Dermis blood vessel endothelial cell (primary cell): ENCODE measurements at regions not wholly inside any gene's neighbourhood (a gene's known extent, or its start where the extent isn't known, plus 50 kb on each side); places are given as distances from the start of the nearest gene placed in this dataset.
"Not testable (repeated sequence)": the region's sequence is repeated elsewhere in the genome, so short reads cannot be mapped to it uniquely, and the experiment has no call there.

Experiments
- DNase-seq: peaks from one replicate; pipeline ENCODE4 v3.0.0; 2010

DNA sequence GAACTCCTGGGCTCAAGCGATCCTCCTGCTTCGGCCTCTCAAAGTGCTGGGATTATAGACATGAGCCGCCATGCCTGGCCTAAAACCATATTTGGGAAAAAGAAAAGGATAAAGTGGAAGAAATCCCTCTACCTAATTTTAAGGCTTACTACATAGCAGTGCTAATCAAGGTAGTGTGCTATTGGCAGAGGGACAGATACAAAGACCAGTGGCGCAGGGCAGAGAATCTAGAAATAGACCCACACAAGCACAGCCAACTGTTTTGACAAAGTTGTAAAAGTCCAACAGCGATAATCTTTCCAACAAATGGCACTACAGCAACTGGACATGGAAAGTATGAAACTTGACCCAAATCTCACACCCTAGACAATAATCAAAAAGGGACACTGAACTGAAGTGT is 138.4 kb downstream of the TFCP2L1 start:
- no peak for DNase-seq

DNA sequence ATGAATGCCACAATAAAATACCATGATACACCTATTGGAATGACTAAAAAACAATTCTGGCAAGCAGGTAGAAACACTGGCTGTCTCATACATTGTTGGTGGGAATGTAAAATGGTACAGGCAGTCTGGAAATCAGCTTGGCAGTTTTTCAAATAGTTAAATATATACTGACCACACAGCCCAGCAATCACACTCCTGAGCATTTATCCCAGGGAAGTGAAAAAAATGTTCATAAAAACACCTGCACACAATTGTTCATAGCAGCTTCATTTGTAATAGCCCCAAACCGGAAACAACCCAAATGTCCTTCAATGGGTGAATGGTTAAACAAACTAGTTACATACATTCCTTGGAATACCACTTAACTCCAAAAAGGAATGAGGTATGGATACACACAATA is 137.2 kb downstream of the TFCP2L1 start:
- no peak for DNase-seq

DNA sequence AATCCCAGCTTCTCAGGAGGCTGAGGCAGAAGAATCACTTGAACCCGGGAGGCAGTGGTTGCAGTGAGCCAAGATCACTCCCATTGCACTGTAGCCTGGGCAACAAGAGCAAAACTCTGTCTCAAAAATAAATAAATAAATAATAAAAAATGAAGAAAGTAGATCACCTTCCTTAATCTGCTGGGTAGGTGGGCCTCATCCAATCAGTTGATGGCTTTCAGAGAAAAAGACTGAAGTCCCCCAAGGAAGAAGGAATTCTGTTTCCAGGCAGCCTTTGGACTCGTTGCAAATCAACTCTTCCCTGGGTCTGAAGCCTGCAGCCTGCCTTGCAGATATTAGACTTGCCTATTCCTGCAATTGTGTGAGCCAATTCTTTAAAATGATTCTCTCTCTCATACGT is 136.5 kb downstream of the TFCP2L1 start:
- no peak for DNase-seq

DNA sequence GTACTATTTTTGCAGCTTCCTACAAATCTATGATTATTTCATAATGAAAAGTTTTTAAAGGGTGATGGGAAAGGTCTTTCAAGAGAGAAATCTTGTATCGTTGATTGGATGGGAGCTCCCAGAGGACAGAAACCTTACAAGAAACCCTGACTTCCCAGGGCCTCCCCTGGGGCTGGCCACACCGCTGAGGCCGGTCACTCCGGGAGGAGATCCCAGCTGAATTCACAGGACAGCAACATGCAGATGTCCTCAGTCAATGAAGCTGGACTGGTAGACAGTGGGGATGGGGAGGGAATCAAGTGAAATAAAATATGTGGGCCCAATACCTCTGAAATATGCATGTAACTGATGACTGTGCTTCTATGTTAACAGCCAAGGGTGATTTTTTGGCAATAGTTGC is 135.6 kb downstream of the TFCP2L1 start:
- DNase-seq: no peak

DNA sequence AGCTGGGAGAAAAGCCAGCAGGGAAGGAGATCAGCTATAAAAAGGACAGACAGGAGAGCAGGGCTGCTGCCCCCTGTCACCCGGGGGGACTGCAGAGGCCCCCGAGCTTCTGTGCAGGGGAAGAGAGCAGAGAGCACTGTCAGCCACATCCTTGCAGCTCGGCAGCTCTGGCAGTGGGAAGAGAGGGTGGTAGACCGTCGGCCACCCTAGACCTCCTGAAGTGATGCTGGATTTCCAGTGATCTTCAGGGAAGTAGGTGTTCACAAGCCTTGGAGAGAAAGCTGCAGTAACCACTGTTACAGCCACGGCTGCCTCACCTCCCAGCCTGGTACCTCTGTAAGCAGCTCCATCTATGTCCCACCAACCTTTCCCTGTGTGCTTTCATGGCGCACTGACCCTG is 134.9 kb downstream of the TFCP2L1 start:
- no peak for DNase-seq

DNA sequence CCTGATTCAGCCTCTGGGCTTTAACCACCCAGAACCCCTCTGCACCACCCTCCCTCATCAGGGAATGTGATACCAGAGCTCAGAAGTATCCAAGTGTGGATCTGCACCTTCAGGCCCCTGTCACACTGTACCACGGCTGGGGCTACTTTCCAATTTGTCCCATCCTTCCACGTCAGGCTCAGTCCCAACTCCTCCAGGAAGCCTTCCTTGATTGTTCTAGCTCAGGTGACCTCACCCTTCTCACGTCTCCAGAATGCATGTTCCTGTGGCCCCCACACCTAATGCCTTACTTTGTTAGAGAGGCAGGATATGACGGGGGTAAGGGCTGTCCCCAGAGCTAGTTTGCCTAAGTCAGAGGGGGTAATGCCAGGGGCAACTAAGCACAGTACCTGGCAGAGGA is 134.3 kb downstream of the TFCP2L1 start:
- DNase-seq: no peak

DNA sequence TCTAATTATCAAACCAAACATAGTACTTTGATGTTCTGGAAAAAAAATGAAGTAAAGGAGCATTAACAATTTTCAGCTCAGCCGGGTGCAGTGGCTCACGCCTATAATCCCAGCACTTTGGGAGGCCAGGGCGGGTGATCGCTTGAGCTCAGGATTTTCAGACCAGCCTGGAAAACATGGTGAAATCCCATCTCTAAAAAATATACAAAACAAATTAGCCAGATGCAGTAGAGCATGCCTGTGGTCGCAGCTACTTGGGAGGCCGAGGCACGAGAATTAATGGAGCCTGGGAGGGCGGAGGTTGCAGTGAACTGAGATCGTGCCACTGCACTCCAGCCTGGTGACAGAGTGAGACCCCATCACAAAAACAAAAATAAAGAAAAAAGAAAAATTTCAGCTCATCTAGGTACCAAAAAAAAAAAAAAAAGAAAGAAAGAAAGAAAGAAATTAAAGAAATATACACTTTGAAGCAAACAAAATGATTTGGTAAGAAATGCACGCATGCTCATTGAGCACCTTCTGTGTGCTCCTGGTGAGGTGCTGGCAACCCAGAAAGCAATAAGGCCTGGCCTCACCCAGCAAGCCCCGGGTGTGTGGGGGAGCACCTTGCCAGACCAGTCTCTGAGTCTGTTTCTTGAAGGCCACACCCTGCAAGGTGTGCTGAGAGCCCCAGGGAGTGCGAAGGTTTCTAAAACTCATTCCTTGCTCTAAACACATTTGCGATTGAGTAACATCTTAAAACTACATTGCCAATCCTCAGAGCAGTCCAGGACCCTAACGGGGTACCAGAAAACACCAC is 133.5 kb downstream of the TFCP2L1 start:
- no peak for DNase-seq

DNA sequence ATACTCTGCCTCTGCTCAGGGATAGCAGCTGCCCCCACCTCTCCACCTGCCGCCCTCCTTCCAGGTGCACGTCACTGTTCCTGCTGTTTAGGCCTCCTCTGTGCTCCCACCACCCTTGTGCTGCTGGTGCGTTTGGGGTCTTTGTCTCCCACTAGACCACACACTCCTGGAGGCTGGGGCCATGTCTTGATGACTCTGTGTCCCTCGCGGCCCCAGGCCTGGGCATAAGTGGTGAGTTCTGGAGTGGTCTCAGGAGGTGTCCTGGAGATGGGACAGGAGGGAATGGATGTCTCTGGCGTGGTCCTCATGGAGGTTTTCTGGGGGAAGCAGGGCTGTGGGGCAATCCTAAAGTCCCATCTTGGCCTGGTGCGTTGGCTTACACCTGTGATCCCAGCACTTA is 132.1 kb downstream of the TFCP2L1 start:
- no peak for DNase-seq

DNA sequence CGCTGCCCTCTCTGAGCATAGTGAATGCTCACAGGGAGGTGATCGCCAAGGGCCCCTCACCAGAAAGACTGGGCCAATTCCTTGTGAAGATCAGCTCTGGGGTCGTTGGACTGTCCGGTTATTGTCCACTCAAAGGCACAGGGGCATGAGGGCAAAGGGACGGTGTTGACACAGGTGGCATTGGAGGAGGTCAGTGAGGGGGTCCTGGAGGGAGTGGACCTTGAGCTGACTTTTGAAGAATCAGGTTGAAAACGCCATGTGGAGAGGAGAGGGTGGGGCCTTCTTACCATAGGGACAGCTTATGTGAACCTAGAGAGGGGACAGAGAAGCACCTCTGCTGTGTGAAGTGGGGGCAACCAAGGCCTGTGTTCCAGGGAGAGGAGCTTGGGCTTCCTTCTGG is 131.5 kb downstream of the TFCP2L1 start:
- no peak for DNase-seq

DNA sequence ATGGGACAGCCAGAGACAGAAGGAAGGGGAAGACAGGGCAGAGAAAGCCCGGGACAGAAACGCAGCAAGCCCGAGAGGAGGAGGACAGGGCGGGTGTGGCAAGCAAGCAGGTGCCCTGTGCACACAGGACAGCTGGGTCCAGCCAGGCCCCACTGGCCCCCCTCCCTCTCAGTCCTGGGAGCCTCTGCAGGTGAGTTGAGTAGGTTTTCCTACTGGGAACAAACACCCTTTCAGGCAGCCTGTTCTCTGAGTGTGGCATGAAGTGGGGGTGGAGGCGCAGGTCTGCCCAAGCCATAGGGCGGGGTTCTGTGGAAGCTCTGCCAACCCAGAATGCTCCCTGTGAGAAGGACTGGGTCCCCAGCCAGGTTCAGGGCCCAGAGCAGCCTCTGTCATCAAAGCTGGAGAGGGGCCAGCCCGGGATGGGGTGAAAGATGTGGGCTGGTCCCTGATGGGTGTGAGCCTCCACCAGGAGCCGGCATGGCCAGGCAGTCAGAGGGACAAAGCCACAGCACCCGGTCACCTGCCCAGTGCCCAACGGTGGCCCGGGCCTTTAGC is 129.4 kb downstream of the TFCP2L1 start:
- DNase-seq: no peak

DNA sequence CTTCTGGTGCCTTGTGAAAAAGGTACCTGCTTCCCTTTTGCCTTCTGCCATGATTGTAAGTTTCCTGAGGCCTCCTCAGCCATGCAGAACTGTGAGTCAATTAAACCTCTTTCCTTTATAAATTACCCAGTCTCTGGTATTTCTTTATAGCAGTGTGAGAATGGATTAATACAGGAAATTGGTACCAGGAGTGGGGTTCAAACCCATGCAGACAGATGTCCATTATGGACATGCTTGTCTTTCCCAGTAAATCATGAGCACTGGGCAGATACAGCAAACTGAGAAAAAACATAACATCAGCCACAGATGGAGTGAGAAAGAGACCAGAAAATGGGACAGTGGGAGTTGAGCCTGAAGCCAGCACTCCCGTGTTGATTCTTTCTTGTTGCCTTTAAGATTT is 127.5 kb downstream of the TFCP2L1 start:
- DNase-seq: not testable (repeated sequence)

DNA sequence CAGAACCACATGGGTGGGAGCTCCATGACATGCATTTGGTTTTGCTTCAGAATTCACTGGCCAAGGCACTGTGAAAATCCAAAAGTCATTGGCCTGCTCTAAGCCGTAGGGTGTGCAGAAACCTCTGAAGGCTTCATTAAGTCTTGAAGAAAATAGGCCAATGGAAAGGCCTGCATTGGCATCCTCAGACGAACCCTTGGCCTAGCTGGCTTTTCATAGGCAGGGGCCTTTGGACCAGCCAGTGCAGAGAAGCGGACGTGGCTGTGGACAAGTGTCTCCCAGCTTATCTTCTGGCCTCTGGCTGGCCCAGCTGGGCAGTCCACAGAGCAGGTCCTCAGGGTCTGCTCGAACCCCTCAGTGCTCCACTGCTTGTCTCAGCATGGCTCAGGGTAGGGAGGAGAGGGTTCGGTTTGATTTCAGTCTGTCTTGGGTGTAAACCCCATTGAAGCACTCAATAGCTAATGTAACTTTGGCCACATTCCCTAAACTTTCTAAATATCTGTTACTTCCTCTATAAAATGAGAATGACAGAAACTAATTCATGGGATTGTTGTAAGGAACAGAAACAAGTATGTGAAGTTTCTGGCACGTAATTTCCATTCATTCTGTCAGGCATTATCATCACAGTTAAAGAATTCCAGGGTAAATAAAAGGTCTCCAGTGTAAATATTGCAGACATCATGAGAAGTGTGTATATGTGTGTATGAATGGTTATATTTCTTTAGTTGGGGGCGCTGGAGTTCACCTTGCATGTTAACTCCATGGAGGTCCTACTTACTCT is 125.5 kb downstream of the TFCP2L1 start:
- no peak for DNase-seq

DNA sequence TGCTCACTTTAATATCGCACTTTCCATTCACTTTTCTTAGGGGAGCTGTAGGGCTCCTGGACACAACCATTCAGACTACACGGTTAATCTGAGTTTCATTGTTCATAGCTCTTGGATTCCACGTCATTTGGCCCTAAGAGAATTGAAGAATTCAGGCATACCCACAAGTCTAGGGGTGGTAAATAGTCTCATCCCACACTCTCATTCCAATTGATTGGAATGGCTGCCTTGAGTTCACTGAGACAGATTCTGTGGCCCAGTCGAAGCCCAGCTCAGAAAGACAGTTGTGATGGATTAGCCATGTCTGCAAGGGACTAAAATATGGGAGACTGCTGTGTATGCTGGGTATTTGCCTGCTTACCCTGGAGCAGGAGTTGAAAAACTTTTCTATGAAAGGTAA is 124.6 kb downstream of the TFCP2L1 start:
- no peak for DNase-seq

DNA sequence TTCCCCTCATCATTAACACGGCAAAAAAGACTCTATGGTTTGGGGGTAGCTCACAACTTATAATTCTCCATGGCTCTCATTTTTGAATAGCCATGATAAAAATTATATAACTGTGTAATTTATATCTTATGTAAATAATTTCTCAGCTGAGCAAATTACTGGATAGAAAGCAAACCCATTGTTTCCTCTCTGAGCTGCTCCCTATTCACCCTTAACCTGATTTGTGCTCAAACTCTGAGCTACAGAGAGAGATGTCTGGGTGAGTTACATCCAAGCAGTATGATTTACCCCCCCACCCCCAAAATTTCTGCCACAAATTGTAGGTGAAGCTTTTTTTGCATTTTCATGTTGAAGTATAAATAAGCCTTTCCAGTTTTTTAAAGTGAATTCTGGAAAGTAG is 123.7 kb downstream of the TFCP2L1 start:
- no peak for DNase-seq

DNA sequence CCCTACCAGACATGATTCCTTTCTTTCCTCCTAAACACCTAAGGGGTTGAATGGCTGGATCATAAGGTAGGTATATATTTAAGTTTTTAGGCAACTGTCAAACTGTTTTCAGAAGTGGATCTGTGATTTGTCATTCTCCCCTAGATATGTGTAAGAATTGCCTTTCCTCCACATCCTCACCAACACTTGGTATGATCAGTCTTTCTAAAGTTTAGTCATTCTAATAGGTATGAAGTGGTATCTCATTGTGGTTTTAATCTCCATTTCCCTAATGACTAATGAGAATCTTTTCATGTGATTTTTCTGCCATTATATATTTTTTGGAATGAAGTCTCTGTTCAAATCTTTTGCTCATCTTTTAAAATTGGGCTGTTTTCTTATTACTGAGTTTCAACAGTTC is 122.1 kb downstream of the TFCP2L1 start:
- no peak for DNase-seq

DNA sequence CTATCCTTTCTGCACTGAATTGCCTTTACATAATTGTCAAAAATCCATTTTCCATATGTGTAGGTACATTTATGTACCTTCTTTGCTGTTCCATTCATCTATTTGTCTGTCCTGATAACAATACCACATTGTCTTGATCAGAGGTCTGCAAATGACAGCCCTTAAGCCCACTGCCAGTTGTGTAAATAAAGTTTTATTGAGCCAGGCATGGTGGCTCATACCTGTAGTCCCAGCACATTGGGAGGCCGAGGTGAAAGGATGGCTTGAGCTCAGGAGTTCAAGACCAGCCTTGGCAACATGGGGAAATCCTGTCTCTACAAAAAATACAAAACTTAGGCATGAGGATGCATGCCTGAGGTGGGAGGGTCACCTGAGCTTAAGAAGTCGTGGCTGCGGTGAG is 121.0 kb downstream of the TFCP2L1 start:
- no peak for DNase-seq

DNA sequence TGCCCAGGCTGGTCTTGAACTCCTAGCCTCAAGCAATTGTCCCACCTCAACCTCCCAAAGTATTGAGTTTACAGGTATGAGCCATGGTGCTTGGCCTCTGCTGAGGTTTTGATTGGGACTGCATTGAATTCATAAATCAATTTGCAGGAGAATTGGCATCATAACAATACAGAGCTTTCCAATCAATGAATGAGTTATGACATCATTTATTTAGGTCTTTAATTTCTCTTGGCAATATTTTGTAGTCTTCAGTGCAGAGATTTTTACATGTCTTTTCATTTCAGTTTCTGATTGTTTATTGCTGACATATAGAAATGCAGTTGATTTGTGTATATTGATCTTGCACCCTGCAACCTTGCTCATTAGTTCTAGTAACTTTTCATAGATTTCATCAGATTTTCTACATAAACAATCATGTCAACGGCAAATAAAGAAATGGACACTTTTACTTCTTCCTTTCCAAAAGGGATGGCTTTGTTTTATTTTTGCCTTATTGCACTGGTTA is 119.9 kb downstream of the TFCP2L1 start:
- DNase-seq: no peak
